Transverse colon (tissue), 4 donors: ENCODE measurements at regions not wholly inside any gene's neighbourhood (a gene's known extent, or its start where the extent isn't known, plus 50 kb on each side); places are given as distances from the start of the nearest gene placed in this dataset.

Source experiments
- DNase-seq: peaks from one replicate; pipeline ENCODE4 v3.0.0-alpha.2; 2019
- H3K27ac ChIP-seq, 4 donors: fragments of 200-600 bp; sonication (generic); 2 replicates each; pipeline ENCODE4 v1.5.1; 2016 to 2018; ENCODE audit warnings: inconsistent platforms in 4 of 4
- H3K27me3 ChIP-seq: fragments of 200-600 bp; sonication (generic); 2 replicates; pipeline ENCODE4 v1.5.1; 2017; ENCODE audit warnings: inconsistent platforms
- H3K36me3 ChIP-seq, 4 donors: fragments of 200-600 bp; sonication (generic); 2 replicates each; pipeline ENCODE4 v1.5.1; 2017 to 2019; ENCODE audit warnings: inconsistent platforms in 4 of 4
- H3K4me1 ChIP-seq, 4 donors: fragments of 200-600 bp; sonication (generic); 2 replicates each; pipeline ENCODE4 v1.5.1; 2017 to 2020; ENCODE audit warnings: inconsistent platforms in 4 of 4
- H3K4me3 ChIP-seq, 4 donors: fragments of 200-600 bp; sonication (generic); 1 replicate in 1 of 4; 2 replicates in 3 of 4; pipeline versions ENCODE4 v1.5.1 to v1.6.1; 2017 to 2019; ENCODE audit warnings: inconsistent platforms in 4 of 4
- H3K9me3 ChIP-seq, 2 donors: fragments of 200-600 bp; sonication (generic); 2 replicates each; pipeline ENCODE4 v1.5.1; 2017 to 2019; ENCODE audit warnings: inconsistent platforms in 2 of 2
- CTCF ChIP-seq, 5 experiments: fragments of 200-600 bp in 3 of 5; fragments of 450-650 bp in 2 of 5; sonication (generic) in 3 of 5; IDR thresholded peaks; 1 replicate in 2 of 5; 2 replicates in 3 of 5; pipeline ENCODE4 v1.5.1; 2016 to 2017; ENCODE audit warnings: antibody characterized with exemption in 5 of 5, inconsistent platforms in 3 of 5, mild to moderate bottlenecking in 2 of 5, moderate library complexity in 1 of 5
- EP300 ChIP-seq: sonication (generic); formaldehyde crosslinking; IDR thresholded peaks from one replicate; pipeline ENCODE4 v1.6.1; 2017; ENCODE audit warnings: antibody characterized with exemption, low read depth
- POLR2A ChIP-seq: fragments of 450-650 bp; IDR thresholded peaks from one replicate; pipeline ENCODE4 v1.6.1; 2016; ENCODE audit warnings: antibody characterized with exemption, mild to moderate bottlenecking, moderate library complexity
- POLR2AphosphoS5 ChIP-seq, 3 donors: sonication (generic); formaldehyde crosslinking; IDR thresholded peaks; one replicate each; pipeline ENCODE4 v1.6.1; 2016; ENCODE audit warnings: antibody characterized with exemption in 3 of 3
- WGBS, 2 donors: methylation state at CpG; one replicate each; pipeline ENCODE4 v1.1.5; 2018; ENCODE audit warnings: low coverage in 1 of 2; 5-methylcytosine and 5-hydroxymethylcytosine counted together
- in situ Hi-C, 4 donors: fragments of 200-750 bp; cut with MboI; loops; one replicate each; pipeline versions ENCODE4 v1.15.0 to v1.15.1; 2017; ENCODE audit warnings: low sequenced_read_pairs in 3 of 4, low pct_ligation_motif_present in 1 of 4, low pct_unique_long_range_greater_than_20kb in 1 of 4
- intact Hi-C: fragments of 100-400 bp; cut with DNase I; formaldehyde crosslinking; loops from one replicate; pipeline ENCODE4 v1.15.1; 2023; ENCODE audit warnings: low total_unique reads

- TF ChIP-seq EP300 = no peak
- TF ChIP-seq POLR2A = no peak
- no peak for TF ChIP-seq CTCF (IDR thresholded peaks at IDR 0.05)
- intact Hi-C loops = no loop called here
- no peak for DNase-seq
- no peaks in the 10 kb centered on the region for H3K4me1 ChIP-seq
- in situ Hi-C loops = no loop called here
- peaks cover 0 to 4% of the 10 kb centered on the region in 2 donors for H3K9me3 ChIP-seq
- no peaks in the 10 kb centered on the region for H3K27me3 ChIP-seq
- H3K36me3 ChIP-seq = no peaks in the 10 kb centered on the region
- 74 to 77% methylated on average over 2 of the region's 2 CpGs for WGBS, 2 donors
- H3K4me3 ChIP-seq = no peak overlapping the region
- no peak overlapping the region for H3K27ac ChIP-seq
Measured at GRCh38 chr4:170281027-170281426, 191.3 kb upstream of the AADAT start.

- TF ChIP-seq CTCF (IDR thresholded peaks at IDR 0.05) = no peak
- TF ChIP-seq EP300 = no peak
- TF ChIP-seq POLR2AphosphoS5 (IDR thresholded peaks at IDR 0.05) = no peak
- TF ChIP-seq POLR2A = no peak
- H3K9me3 ChIP-seq = peaks cover 0 to 4% of the 10 kb centered on the region in 2 donors
- no peak overlapping the region for H3K4me3 ChIP-seq
- H3K27me3 ChIP-seq = no peaks in the 10 kb centered on the region
- no peak overlapping the region for H3K27ac ChIP-seq
- in situ Hi-C loops = no loop called here
- no peaks in the 10 kb centered on the region for H3K36me3 ChIP-seq
- no peaks in the 10 kb centered on the region for H3K4me1 ChIP-seq
- intact Hi-C loops = no loop called here
- DNase-seq = no peak
Measured at GRCh38 chr4:170278460-170278859, 188.7 kb upstream of the AADAT start.

- H3K27me3 ChIP-seq = no peaks in the 10 kb centered on the region
- no peak overlapping the region for H3K27ac ChIP-seq
- no peaks in the 10 kb centered on the region for H3K9me3 ChIP-seq
- peaks cover 0 to 6% (median 0%) of the 10 kb centered on the region in 4 donors for H3K4me1 ChIP-seq
- intact Hi-C loops (no loop called here), in situ Hi-C loops (no loop called here)
- TF ChIP-seq POLR2A (no peak), EP300 (no peak), CTCF (IDR thresholded peaks at IDR 0.05) (no peak), POLR2AphosphoS5 (IDR thresholded peaks at IDR 0.05) (no peak)
- no peaks in the 10 kb centered on the region for H3K36me3 ChIP-seq
- DNase-seq = no peak
- no peak overlapping the region for H3K4me3 ChIP-seq
- 73 to 86% methylated on average over 4 of the region's 4 CpGs for WGBS, 2 donors
Measured at GRCh38 chr4:170274616-170275015, 184.9 kb upstream of the AADAT start.

GRCh38 chr4:170272959-170273358 is 183.2 kb upstream of the AADAT start:
- Histone ChIP-seq H3K9me3 (no peaks in the 10 kb centered on the region), H3K36me3 (no peaks in the 10 kb centered on the region), H3K4me1 (peaks cover 0 to 6% (median 0%) of the 10 kb centered on the region in 4 donors), H3K27ac (peak overlapping the region in 2 of 4 donors; percentile 7 to 23), H3K27me3 (no peaks in the 10 kb centered on the region), H3K4me3 (no peak overlapping the region)
- DNase-seq = no peak
- 49 to 56% methylated on average over 3 to 4 of the region's 4 CpGs for WGBS, 2 donors
- intact Hi-C loops (no loop called here), in situ Hi-C loops (no loop called here)
- TF ChIP-seq POLR2AphosphoS5 (IDR thresholded peaks at IDR 0.05) (no peak), CTCF (IDR thresholded peaks at IDR 0.05) (no peak), EP300 (no peak), POLR2A (no peak)
